ENCODE measurements at regions not wholly inside any gene's neighbourhood (a gene's known extent, or its start where the extent isn't known, plus 50 kb on each side); places are given as distances from the start of the nearest gene placed in this dataset.

DNA sequence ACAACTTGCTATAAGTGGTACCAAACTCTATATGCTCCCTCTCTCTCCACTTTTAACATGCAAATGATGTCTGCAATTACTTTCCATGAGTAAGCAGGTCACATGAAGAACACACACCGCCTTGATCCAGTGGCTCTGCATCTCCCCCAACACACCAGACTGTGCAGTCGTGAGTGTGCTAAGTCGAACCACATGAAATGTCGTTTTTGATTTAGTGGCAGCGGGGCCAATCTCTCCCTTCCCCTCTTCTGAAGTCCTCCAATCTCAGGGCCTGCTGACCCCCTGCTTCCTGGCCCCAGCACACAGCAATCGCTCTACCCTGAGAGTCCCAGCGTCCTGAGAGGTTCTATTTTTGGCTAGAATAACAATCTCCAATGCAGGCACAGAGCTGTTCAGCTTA is 312.5 kb downstream of the SHQ1 start:
- TF ChIP-seq, protein P1, sequence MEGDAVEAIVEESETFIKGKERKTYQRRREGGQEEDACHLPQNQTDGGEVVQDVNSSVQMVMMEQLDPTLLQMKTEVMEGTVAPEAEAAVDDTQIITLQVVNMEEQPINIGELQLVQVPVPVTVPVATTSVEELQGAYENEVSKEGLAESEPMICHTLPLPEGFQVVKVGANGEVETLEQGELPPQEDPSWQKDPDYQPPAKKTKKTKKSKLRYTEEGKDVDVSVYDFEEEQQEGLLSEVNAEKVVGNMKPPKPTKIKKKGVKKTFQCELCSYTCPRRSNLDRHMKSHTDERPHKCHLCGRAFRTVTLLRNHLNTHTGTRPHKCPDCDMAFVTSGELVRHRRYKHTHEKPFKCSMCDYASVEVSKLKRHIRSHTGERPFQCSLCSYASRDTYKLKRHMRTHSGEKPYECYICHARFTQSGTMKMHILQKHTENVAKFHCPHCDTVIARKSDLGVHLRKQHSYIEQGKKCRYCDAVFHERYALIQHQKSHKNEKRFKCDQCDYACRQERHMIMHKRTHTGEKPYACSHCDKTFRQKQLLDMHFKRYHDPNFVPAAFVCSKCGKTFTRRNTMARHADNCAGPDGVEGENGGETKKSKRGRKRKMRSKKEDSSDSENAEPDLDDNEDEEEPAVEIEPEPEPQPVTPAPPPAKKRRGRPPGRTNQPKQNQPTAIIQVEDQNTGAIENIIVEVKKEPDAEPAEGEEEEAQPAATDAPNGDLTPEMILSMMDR (conservative IDR thresholded peaks at IDR 0.05) = no peak
- TF ChIP-seq EZH2 (IDR thresholded peaks at IDR 0.05; ENCODE audit: low read depth) = no peak
